Small intestine (tissue), 7 donors: ENCODE measurements at regions not wholly inside any gene's neighbourhood (a gene's known extent, or its start where the extent isn't known, plus 50 kb on each side); places are given as distances from the start of the nearest gene placed in this dataset.
"Not testable (repeated sequence)": the region's sequence is repeated elsewhere in the genome, so short reads cannot be mapped to it uniquely, and the experiment has no call there.

Experiments
- DNase-seq, 2 donors: peaks; one replicate each; pipeline versions ENCODE4 v3.0.0 to v3.0.0-alpha.2; 2013
- FAIRE-seq: peaks from 2 replicates; lab custom pipeline; 2012; peaks lifted over from hg19 to GRCh38; lab: Jason Lieb, UNC
- H3K27ac ChIP-seq, 3 donors: one replicate each; pipeline ENCODE4 v1.5.1; 2013; ENCODE audit warnings: low read length in 2 of 3, mild to moderate bottlenecking in 2 of 3, control low read depth in 1 of 3, inconsistent platforms in 1 of 3, low read depth in 1 of 3, moderate library complexity in 1 of 3
- H3K27me3 ChIP-seq, 3 donors: one replicate each; pipeline ENCODE4 v1.6.1; 2013; ENCODE audit warnings: low read length in 3 of 3, inconsistent platforms in 1 of 3; ENCODE audit not compliant: control insufficient read depth in 3 of 3, insufficient read depth in 3 of 3
- H3K36me3 ChIP-seq, 3 donors: one replicate each; pipeline ENCODE4 v1.6.1; 2013; ENCODE audit warnings: low read length in 3 of 3, inconsistent platforms in 1 of 3, low read depth in 1 of 3, mild to moderate bottlenecking in 1 of 3, moderate library complexity in 1 of 3; ENCODE audit not compliant: control insufficient read depth in 3 of 3, insufficient read depth in 2 of 3
- H3K4me1 ChIP-seq, 3 donors: one replicate each; pipeline ENCODE4 v1.6.1; 2013; ENCODE audit warnings: low read length in 2 of 3, inconsistent platforms in 1 of 3, low read depth in 1 of 3, mild to moderate bottlenecking in 1 of 3, moderate library complexity in 1 of 3; ENCODE audit not compliant: control insufficient read depth in 3 of 3, insufficient read depth in 2 of 3
- H3K4me3 ChIP-seq, 3 donors: one replicate each; pipeline ENCODE4 v1.5.1; 2013; ENCODE audit warnings: low read length in 3 of 3, control low read depth in 1 of 3, inconsistent platforms in 1 of 3, low read depth in 1 of 3, mild to moderate bottlenecking in 1 of 3, moderate library complexity in 1 of 3
- H3K9me3 ChIP-seq, 2 donors: one replicate each; pipeline ENCODE4 v1.6.1; 2013; ENCODE audit warnings: low read depth in 1 of 2, low read length in 1 of 2; ENCODE audit not compliant: control insufficient read depth in 2 of 2, insufficient read depth in 1 of 2
- WGBS, 3 donors: extraction: QIAGEN DNeasy Blood & Tissue Kit; methylation state at CpG; one replicate each; pipeline ENCODE4 v1.1.7; 2013; 5-methylcytosine and 5-hydroxymethylcytosine counted together
- donor health status: healthy with polysubstance abuse.
- donor health status: control.
- donor health status: control.
- donor health status: Bipolar disorder and iron deficiency.
- donor health status: healthy.

- H3K27ac ChIP-seq, H3K9me3 ChIP-seq, FAIRE-seq, H3K4me3 ChIP-seq, H3K4me1 ChIP-seq, DNase-seq, H3K36me3 ChIP-seq, H3K27me3 ChIP-seq: not testable (repeated sequence)
- 48 to 50% (median 48%) methylated on average over 1 of the region's 3 CpGs for WGBS, 3 donors
Measured at GRCh38 chr7:55707410-55707809, 135.1 kb upstream of the VOPP1 start.

- not testable (repeated sequence) for H3K27ac ChIP-seq, H3K4me3 ChIP-seq, H3K36me3 ChIP-seq, DNase-seq, FAIRE-seq, H3K27me3 ChIP-seq, H3K9me3 ChIP-seq, H3K4me1 ChIP-seq
- 36 to 79% (median 41%) methylated on average over 3 to 5 of the region's 5 CpGs for WGBS, 3 donors
Measured at GRCh38 chr7:55706451-55707195, 134.3 kb upstream of the VOPP1 start.

GRCh38 chr7:55705728-55706450 lies 133.6 kb upstream of the VOPP1 start:
- 76 to 85% (median 76%) methylated on average over 5 of the region's 5 CpGs for WGBS, 3 donors
- not testable (repeated sequence) for H3K27ac ChIP-seq, FAIRE-seq, H3K9me3 ChIP-seq, H3K27me3 ChIP-seq, H3K4me1 ChIP-seq, DNase-seq, H3K36me3 ChIP-seq, H3K4me3 ChIP-seq

GRCh38 chr7:55702831-55703230 lies 130.5 kb upstream of the VOPP1 start:
- not testable (repeated sequence) for H3K36me3 ChIP-seq, DNase-seq, H3K27me3 ChIP-seq, H3K27ac ChIP-seq, H3K9me3 ChIP-seq, H3K4me3 ChIP-seq, FAIRE-seq, H3K4me1 ChIP-seq
- 67 to 76% (median 72%) methylated on average over 6 of the region's 6 CpGs for WGBS, 3 donors

- not testable (repeated sequence) for H3K4me3 ChIP-seq, H3K27me3 ChIP-seq, H3K27ac ChIP-seq, H3K4me1 ChIP-seq, H3K9me3 ChIP-seq, DNase-seq, H3K36me3 ChIP-seq, FAIRE-seq
- 71 to 80% (median 72%) methylated on average over 5 of the region's 5 CpGs for WGBS, 3 donors
Measured at GRCh38 chr7:55699450-55699842, 127.1 kb upstream of the VOPP1 start.

- 68 to 75% (median 75%) methylated on average over 12 to 14 of the region's 14 CpGs for WGBS, 3 donors
- H3K27me3 ChIP-seq, H3K36me3 ChIP-seq, DNase-seq, H3K4me3 ChIP-seq, H3K4me1 ChIP-seq, H3K27ac ChIP-seq, FAIRE-seq, H3K9me3 ChIP-seq: not testable (repeated sequence)
Measured at GRCh38 chr7:55698607-55699449, 126.5 kb upstream of the VOPP1 start.

GRCh38 chr7:55695893-55696701 lies 123.8 kb upstream of the VOPP1 start:
- not testable (repeated sequence) for DNase-seq, H3K27ac ChIP-seq, H3K27me3 ChIP-seq, H3K4me1 ChIP-seq, H3K4me3 ChIP-seq, H3K9me3 ChIP-seq, H3K36me3 ChIP-seq, FAIRE-seq
- WGBS, 3 donors, result 42 to 55% (median 49%) methylated on average over 5 of the region's 6 CpGs

- 12 to 53% (median 34%) methylated on average over 5 of the region's 5 CpGs for WGBS, 3 donors
- H3K4me3 ChIP-seq, H3K27me3 ChIP-seq, H3K9me3 ChIP-seq, H3K36me3 ChIP-seq, H3K4me1 ChIP-seq, H3K27ac ChIP-seq, FAIRE-seq: not testable (repeated sequence)
- DNase-seq, result peak; percentile 43 to 47
Measured at GRCh38 chr7:55694484-55694883, 122.2 kb upstream of the VOPP1 start.
